Left ventricle myocardium inferior (tissue), 1 donor: ENCODE measurements at regions not wholly inside any gene's neighbourhood (a gene's known extent, or its start where the extent isn't known, plus 50 kb on each side); places are given as distances from the start of the nearest gene placed in this dataset.

Source experiments
- DNase-seq: peaks from one replicate; pipeline ENCODE4 v3.0.0-alpha.2; 2020
- H3K27ac ChIP-seq: fragments of 200-600 bp; replicated peaks from 2 replicates; pipeline ENCODE4 v1.8.0; 2021
- H3K27me3 ChIP-seq: fragments of 200-600 bp; 2 replicates; pipeline ENCODE4 v1.8.0; 2021; ENCODE audit warnings: low read depth
- H3K36me3 ChIP-seq: fragments of 200-600 bp; 2 replicates; pipeline ENCODE4 v1.8.0; 2021
- H3K4me1 ChIP-seq: fragments of 200-600 bp; 2 replicates; pipeline ENCODE4 v1.8.0; 2021
- H3K4me3 ChIP-seq: fragments of 200-600 bp; 2 replicates; pipeline ENCODE4 v1.8.0; 2021; ENCODE audit warnings: mild to moderate bottlenecking, moderate library complexity
- H3K9me3 ChIP-seq: fragments of 200-600 bp; replicated peaks from 2 replicates; pipeline ENCODE4 v1.8.0; 2021
- intact Hi-C: fragments of 100-400 bp; cut with micrococcal nuclease; formaldehyde crosslinking; loops from one replicate; pipeline ENCODE4 v1.11.0; 2022
- TF ChIP-seq, protein P1 (sequence below): fragments of 200-600 bp; IDR thresholded peaks from 2 replicates; pipeline ENCODE4 v1.8.0; 2021; ENCODE audit warnings: antibody characterized with exemption, mild to moderate bottlenecking, borderline replicate concordance
- donor health status: DM: no; HTN: yes; CAD: no; lungs with severe emphysema.

DNA sequence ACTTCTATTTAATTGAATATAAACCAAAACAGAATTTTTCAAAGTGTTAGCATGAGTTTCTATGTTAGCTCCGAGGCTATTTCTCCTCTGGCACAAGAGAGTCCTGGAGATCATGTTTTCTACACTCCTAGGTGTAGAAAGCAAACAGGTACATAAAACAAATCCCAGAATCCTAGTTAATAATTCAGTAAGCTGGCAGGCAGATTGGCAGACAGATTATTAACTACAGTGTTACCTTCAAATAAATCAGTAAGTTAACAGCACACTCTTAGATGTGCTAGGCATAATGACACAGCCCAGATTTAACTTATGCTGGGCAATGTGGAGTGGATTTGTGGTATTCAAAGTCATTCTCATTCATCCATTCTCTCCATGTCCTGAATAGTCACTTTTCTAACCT is 282.8 kb upstream of the RPS23 start:
- Histone ChIP-seq H3K27me3 (peaks cover 16% of the 10 kb centered on the region), H3K4me1 (no peaks in the 10 kb centered on the region), H3K9me3 (peaks cover 20% of the 10 kb centered on the region), H3K36me3 (no peaks in the 10 kb centered on the region), H3K27ac (no peak overlapping the region), H3K4me3 (no peak overlapping the region)
- DNase-seq, result no peak
- intact Hi-C loops, result no loop called here
- TF ChIP-seq, protein P1, sequence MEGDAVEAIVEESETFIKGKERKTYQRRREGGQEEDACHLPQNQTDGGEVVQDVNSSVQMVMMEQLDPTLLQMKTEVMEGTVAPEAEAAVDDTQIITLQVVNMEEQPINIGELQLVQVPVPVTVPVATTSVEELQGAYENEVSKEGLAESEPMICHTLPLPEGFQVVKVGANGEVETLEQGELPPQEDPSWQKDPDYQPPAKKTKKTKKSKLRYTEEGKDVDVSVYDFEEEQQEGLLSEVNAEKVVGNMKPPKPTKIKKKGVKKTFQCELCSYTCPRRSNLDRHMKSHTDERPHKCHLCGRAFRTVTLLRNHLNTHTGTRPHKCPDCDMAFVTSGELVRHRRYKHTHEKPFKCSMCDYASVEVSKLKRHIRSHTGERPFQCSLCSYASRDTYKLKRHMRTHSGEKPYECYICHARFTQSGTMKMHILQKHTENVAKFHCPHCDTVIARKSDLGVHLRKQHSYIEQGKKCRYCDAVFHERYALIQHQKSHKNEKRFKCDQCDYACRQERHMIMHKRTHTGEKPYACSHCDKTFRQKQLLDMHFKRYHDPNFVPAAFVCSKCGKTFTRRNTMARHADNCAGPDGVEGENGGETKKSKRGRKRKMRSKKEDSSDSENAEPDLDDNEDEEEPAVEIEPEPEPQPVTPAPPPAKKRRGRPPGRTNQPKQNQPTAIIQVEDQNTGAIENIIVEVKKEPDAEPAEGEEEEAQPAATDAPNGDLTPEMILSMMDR, result no peak

GRCh38 chr5:82560561-82560960 is 282.4 kb upstream of the RPS23 start:
- intact Hi-C loops, result no loop called here
- Histone ChIP-seq H3K4me1 (no peaks in the 10 kb centered on the region), H3K27ac (no peak overlapping the region), H3K4me3 (no peak overlapping the region), H3K36me3 (no peaks in the 10 kb centered on the region), H3K9me3 (peaks cover 20% of the 10 kb centered on the region), H3K27me3 (peaks cover 16% of the 10 kb centered on the region)
- DNase-seq, result no peak
- TF ChIP-seq, protein P1, result no peak

DNA sequence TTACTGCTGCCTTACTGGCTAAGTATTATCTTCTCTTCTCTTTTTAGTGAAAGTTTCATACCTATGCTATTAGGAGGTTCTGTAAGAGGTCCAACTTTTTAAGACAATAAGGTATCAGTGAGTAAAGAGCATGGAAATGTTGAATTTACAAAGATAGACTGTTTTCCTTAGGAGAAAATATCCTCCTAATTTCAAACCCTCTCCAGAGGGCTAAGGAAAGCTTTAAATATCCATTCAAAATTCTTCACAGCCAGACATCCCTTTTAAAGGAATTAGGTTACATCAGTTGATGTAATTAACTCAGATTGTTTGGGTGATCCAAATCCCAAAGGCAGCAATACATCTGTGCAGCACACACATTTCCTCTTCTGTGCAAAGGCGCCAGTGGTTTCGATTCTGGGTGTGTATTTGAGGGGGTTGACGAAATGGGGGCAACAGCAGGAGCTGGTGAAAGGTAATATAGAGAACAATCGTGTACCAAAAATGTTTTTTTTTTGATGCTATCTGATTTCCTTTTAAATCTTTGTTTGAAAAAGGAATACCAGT is 273.8 kb upstream of the RPS23 start:
- DNase-seq, result no peak
- Histone ChIP-seq H3K36me3 (no peaks in the 10 kb centered on the region), H3K9me3 (peaks cover 2% of the 10 kb centered on the region), H3K4me1 (no peaks in the 10 kb centered on the region), H3K27me3 (no peaks in the 10 kb centered on the region), H3K27ac (no peak overlapping the region), H3K4me3 (no peak overlapping the region)
- TF ChIP-seq, protein P1, result no peak
- intact Hi-C loops, result no loop called here

GRCh38 chr5:82551192-82551591 is 273.0 kb upstream of the RPS23 start:
- H3K4me1 ChIP-seq, result no peaks in the 10 kb centered on the region
- TF ChIP-seq, protein P1, result no peak
- H3K36me3 ChIP-seq, result no peaks in the 10 kb centered on the region
- no peaks in the 10 kb centered on the region for H3K9me3 ChIP-seq
- H3K4me3 ChIP-seq, result no peak overlapping the region
- intact Hi-C loops, result no loop called here
- no peaks in the 10 kb centered on the region for H3K27me3 ChIP-seq
- H3K27ac ChIP-seq, result no peak overlapping the region
- no peak for DNase-seq

GRCh38 chr5:82549263-82549662 is 271.1 kb upstream of the RPS23 start:
- intact Hi-C loops, result no loop called here
- DNase-seq, result no peak
- TF ChIP-seq, protein P1, result no peak

More at GRCh38 chr5:82549263-82549662, 271.1 kb upstream of the RPS23 start:
- H3K27me3 ChIP-seq, result no peaks in the 10 kb centered on the region
- H3K9me3 ChIP-seq, result peaks cover under 1% of the 10 kb centered on the region
- H3K36me3 ChIP-seq, result no peaks in the 10 kb centered on the region
- H3K4me1 ChIP-seq, result no peaks in the 10 kb centered on the region
- H3K27ac ChIP-seq, result no peak overlapping the region
- no peak overlapping the region for H3K4me3 ChIP-seq
